ENCODE measurements at regions not wholly inside any gene's neighbourhood (a gene's known extent, or its start where the extent isn't known, plus 50 kb on each side); places are given as distances from the start of the nearest gene placed in this dataset.

DNA sequence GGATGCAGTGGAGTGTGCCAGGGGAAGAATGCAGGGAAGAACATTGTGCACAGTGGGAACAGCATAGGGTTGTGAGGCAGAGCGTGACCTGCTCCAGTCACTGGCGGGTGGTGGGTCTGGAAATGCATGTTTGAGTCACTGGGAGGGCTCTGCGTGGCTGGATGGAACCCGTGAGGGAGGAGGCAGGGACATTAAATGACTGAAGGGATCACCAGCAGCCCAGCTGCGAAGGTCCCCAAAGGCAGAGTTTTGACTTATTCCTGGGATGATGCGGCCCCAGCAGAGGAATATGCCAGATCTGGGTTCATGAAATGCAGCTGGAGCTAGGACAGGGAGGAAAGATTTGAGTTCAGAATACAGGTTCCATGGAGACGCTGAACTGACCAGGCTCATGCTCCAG, 104.0 kb upstream of the FGF3 start:
- TF ChIP-seq EZH2 (IDR thresholded peaks at IDR 0.05; ENCODE audit: borderline replicate concordance, control insufficient read depth, low read depth, low read length) (no peak), HDAC2 (IDR thresholded peaks at IDR 0.05) (no peak), YY1 (IDR thresholded peaks at IDR 0.05; ENCODE audit: low read depth, low read length) (no peak), CHD4 (IDR thresholded peaks at IDR 0.05) (no peak), POLR2AphosphoS2 (IDR thresholded peaks at IDR 0.05; ENCODE audit: low read depth, low read length) (no peak)
- TF ChIP-seq, protein P1, sequence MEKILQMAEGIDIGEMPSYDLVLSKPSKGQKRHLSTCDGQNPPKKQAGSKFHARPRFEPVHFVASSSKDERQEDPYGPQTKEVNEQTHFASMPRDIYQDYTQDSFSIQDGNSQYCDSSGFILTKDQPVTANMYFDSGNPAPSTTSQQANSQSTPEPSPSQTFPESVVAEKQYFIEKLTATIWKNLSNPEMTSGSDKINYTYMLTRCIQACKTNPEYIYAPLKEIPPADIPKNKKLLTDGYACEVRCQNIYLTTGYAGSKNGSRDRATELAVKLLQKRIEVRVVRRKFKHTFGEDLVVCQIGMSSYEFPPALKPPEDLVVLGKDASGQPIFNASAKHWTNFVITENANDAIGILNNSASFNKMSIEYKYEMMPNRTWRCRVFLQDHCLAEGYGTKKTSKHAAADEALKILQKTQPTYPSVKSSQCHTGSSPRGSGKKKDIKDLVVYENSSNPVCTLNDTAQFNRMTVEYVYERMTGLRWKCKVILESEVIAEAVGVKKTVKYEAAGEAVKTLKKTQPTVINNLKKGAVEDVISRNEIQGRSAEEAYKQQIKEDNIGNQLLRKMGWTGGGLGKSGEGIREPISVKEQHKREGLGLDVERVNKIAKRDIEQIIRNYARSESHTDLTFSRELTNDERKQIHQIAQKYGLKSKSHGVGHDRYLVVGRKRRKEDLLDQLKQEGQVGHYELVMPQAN (conservative IDR thresholded peaks at IDR 0.05) = no peak

Measured in GM12878 (cell line).